ENCODE measurements at regions not wholly inside any gene's neighbourhood (a gene's known extent, or its start where the extent isn't known, plus 50 kb on each side); places are given as distances from the start of the nearest gene placed in this dataset.
"Not testable (repeated sequence)": the region's sequence is repeated elsewhere in the genome, so short reads cannot be mapped to it uniquely, and the experiment has no call there.

DNA sequence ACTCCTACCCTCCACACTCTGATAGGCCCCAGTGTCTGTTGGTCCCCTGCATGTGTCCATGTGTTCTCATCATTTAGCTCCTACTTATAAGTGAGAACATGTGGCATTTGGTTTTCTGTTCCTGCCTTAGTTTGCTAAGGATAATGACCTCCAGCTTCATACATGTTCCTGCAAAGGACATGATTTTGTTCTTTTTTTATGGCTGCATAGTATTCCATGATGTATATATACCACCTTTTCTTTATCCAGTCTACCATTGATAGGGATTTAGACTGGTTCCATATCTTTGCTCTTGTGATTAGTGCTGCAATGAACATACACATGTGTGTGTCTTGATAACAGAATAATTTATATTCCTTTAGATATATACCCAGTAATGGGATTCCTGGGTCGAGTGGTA lies 67.9 kb downstream of the MSX2 start:
- not testable (repeated sequence) for DNase-seq (ENCODE audit: low spot score)

GRCh38 chr5:174790906-174791305 lies 66.5 kb downstream of the MSX2 start:
- no peak for DNase-seq (ENCODE audit: low spot score)

- no peak for DNase-seq (ENCODE audit: low spot score)
Measured at GRCh38 chr5:174789596-174789995, 65.2 kb downstream of the MSX2 start.

DNA sequence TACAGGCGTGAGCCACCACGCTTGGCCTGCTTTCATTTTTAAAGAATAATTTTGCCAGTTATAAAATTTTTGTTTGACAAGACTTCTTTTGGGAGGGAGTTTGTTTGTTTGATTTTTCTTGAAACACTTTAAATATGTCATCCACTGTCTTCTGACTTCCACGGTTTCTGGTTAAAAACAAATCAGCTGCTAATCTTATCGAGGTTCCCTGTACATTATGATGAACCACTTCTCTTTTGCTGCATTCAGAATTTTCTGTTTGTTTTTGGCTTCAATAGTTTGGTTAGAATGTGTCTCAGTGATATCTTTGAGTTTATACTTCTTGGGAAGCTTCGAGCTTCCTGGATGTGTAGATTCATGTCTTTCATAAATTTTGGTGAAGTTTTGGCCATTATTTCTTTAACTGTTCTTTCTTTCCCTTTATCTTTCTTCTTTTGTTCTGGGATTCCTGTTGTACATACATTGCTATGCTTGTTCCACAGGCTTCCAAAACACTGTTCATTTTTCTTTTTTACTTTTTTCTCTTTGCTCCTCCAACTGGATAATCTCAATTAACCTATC lies 60.8 kb downstream of the MSX2 start:
- DNase-seq (ENCODE audit: low spot score), result no peak
